Medulla oblongata (tissue), 1 donor: ENCODE measurements at regions not wholly inside any gene's neighbourhood (a gene's known extent, or its start where the extent isn't known, plus 50 kb on each side); places are given as distances from the start of the nearest gene placed in this dataset.
"Not testable (repeated sequence)": the region's sequence is repeated elsewhere in the genome, so short reads cannot be mapped to it uniquely, and the experiment has no call there.

Experiments used
- DNase-seq: peaks from one replicate; pipeline ENCODE4 v3.0.0-alpha.2; 2015; ENCODE audit errors: extremely low spot score

GRCh38 chr3:10657339-10657738 is 152.0 kb upstream of the ATP2B2 start:
- not testable (repeated sequence) for DNase-seq

GRCh38 chr3:10665592-10665991 is 150.4 kb upstream of the SLC6A11 start:
- DNase-seq = no peak

GRCh38 chr3:10666621-10667020 is 149.4 kb upstream of the SLC6A11 start:
- peak; percentile 80 for DNase-seq

- no peak for DNase-seq
These were observed 148.8 kb upstream of the SLC6A11 start for GRCh38 chr3:10667269-10667668.

GRCh38 chr3:10667901-10668476 is 148.0 kb upstream of the SLC6A11 start:
- no peak for DNase-seq

GRCh38 chr3:10669490-10670048 is 146.5 kb upstream of the SLC6A11 start:
- no peak for DNase-seq

- no peak for DNase-seq
These were observed 143.6 kb upstream of the SLC6A11 start for GRCh38 chr3:10672422-10672821.

GRCh38 chr3:10674578-10674977 is 141.4 kb upstream of the SLC6A11 start:
- peak; percentile 67 for DNase-seq

GRCh38 chr3:10676905-10677304 is 139.1 kb upstream of the SLC6A11 start:
- DNase-seq = no peak

GRCh38 chr3:10678796-10679376 is 137.1 kb upstream of the SLC6A11 start:
- DNase-seq = no peak

- no peak for DNase-seq
These were observed 135.2 kb upstream of the SLC6A11 start for GRCh38 chr3:10680796-10681195.

GRCh38 chr3:10682692-10683091 is 133.3 kb upstream of the SLC6A11 start:
- DNase-seq = no peak

GRCh38 chr3:10683106-10683505 is 132.9 kb upstream of the SLC6A11 start:
- no peak for DNase-seq

GRCh38 chr3:10688126-10688525 is 127.9 kb upstream of the SLC6A11 start:
- no peak for DNase-seq

- no peak for DNase-seq
These were observed 127.4 kb upstream of the SLC6A11 start for GRCh38 chr3:10688548-10689172.

GRCh38 chr3:10692039-10692622 is 123.9 kb upstream of the SLC6A11 start:
- no peak for DNase-seq

- DNase-seq = no peak
These were observed 122.6 kb upstream of the SLC6A11 start for GRCh38 chr3:10693457-10693856.

- no peak for DNase-seq
These were observed 121.8 kb upstream of the SLC6A11 start for GRCh38 chr3:10694179-10694578.

- DNase-seq = not testable (repeated sequence)
These were observed 120.8 kb upstream of the SLC6A11 start for GRCh38 chr3:10695186-10695585.

GRCh38 chr3:10695595-10696285 is 120.3 kb upstream of the SLC6A11 start:
- no peak for DNase-seq

GRCh38 chr3:10697918-10698317 is 118.1 kb upstream of the SLC6A11 start:
- DNase-seq = no peak

GRCh38 chr3:10700821-10701220 is 115.2 kb upstream of the SLC6A11 start:
- no peak for DNase-seq
